HG02943 (cell line): ENCODE measurements at regions not wholly inside any gene's neighbourhood (a gene's known extent, or its start where the extent isn't known, plus 50 kb on each side); places are given as distances from the start of the nearest gene placed in this dataset.

ENCODE experiments used
- ATAC-seq: cut with Tn5 transposase; IDR thresholded peaks from one replicate; pipeline ENCODE4 v1.9.1; 2021; ENCODE audit warnings: mild to moderate bottlenecking, low read depth, moderate library complexity; ENCODE audit not compliant: unreplicated experiment

- no peak for ATAC-seq
Measured at GRCh38 chr9:115169003-115169402, 51.0 kb upstream of the TNC start.

DNA sequence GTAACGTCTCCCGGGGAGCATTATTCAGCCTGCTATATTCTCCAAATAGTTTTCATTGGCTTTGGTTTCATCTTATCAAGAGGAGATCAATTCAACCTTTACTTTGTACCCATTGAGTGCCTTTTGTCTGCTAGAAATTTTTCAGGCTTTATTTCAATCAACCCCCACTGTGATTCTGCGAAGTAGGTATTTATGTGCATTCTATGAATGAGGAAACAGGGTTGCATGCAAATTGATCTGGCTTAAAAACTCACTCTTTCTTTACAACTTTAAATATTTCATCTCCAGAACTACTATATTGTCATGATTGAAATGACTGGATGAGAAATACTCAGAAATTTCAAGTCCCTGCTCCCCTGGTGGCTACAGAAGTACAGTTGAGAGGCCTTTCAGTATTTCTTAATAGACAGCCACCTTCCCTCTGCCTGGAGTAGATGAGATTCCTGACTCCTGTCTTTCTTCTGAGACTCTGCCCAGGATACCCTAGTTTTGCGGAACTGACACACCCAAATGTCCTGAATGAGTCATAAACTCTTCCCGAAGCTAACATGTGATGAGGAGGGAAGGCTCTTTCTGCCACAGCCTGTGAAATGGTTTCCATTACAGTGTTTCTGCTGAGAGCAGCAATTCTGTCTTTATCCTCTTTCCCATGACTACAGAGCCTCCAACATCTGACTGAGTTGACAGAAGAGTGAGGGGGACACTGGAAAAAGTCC lies 52.6 kb upstream of the TNC start:
- ATAC-seq, result no peak

DNA sequence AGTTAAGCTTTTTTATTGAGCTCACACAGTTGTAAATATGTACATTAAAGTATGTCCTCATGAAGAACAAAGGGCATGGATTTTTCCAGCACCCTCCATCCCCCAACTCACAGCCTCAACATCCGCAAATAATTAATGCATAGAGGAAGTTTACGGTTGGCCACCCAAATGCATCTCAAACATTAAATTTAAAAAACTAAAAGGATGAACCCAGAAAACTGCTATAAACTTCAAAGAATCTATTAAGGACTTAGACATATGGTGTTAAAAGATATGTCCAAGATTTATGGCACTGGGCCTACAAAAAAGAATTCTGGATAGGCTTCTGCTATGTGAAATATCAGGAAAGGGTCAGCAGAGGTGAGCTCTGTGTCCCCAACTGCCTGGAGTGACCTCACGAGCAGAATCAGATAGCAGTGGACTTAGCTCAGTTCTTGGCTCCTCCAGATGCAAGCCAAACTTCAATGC lies 54.0 kb upstream of the TNC start:
- no peak for ATAC-seq

GRCh38 chr9:115182264-115182663 lies 64.3 kb upstream of the TNC start:
- no peak for ATAC-seq

GRCh38 chr9:115183436-115183835 lies 65.5 kb upstream of the TNC start:
- no peak for ATAC-seq

DNA sequence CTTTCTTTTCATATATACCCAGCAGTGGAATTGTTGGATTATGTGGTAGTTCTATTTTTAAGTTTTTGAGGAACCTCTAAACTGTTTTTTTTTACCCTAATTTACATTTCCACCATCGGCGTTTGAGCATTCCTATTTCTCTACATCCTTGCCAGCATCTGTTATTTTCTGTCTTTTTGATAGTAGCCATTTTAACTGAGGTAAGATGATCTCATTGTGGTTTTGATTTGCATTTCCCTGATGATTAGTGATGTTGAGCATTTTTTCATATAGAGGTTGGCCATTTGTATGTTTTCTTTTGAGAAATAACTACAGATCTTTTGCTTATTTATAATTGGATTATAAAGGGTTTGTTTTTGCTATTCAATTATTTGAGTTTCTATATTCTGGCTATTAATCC lies 71.7 kb upstream of the TNC start:
- ATAC-seq, result no peak

GRCh38 chr9:115191667-115192066 lies 73.7 kb upstream of the TNC start:
- ATAC-seq, result no peak

GRCh38 chr9:115192280-115192679 lies 74.3 kb upstream of the TNC start:
- ATAC-seq, result no peak

GRCh38 chr9:115192835-115193525 lies 75.0 kb upstream of the TNC start:
- ATAC-seq, result no peak

DNA sequence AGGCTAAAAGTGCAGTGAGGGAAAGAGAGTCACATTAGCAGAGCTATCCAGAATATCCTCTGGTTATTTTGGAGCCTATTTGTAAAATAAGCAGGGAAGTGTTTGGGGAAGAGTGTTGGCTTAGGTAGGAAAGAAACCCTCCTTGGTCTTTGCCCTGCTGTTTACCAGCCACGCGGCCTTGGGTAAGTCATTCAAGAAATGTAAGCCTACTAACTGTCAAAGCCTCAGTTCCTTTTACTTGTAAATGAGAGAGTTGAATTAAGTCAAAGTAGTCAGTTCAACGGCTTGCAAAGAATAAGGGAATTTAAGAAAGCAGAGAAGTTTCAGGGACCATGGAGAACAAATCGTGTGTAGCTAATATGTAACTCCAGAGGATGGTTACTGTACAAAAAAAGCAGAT lies 75.8 kb upstream of the TNC start:
- ATAC-seq, result no peak

- ATAC-seq, result no peak
Measured at GRCh38 chr9:115194216-115194615, 76.3 kb upstream of the TNC start.

DNA sequence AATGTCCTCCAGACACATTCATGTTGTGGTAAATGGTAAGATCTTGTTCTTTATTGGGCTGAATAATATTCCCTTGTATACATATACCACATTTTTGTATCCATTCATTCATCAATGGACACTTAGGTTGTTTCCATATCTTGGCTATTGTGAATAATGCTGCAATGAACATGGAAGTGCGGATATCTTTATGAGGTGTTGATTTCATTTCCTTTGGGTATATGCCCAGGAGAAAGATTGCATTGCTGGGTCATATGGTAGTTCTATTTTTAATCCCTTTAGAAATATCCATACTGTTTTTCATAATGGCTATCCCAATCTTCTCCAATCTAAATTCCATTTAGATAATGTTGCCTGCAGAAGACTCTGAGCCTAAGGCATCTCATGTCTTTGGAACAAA lies 78.0 kb upstream of the TNC start:
- no peak for ATAC-seq

DNA sequence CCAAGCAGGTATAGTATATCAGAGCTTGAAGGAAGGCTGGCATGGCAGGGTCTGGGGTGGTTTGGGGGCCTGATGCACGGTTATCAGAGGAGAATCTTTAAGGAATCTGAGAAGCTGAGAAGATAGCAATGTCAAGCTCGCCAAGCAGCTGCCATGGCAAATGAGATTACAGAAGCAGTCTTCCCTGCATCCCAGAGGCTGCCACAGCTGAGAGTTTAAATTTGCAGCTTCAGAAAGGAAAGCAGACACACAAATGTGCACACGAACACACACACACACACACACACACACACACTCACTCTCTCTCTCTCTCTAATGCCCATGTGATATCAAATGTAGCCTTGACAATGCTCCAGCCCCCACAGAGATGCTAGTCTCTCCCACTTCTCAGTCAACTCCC lies 79.0 kb upstream of the TNC start:
- no peak for ATAC-seq

DNA sequence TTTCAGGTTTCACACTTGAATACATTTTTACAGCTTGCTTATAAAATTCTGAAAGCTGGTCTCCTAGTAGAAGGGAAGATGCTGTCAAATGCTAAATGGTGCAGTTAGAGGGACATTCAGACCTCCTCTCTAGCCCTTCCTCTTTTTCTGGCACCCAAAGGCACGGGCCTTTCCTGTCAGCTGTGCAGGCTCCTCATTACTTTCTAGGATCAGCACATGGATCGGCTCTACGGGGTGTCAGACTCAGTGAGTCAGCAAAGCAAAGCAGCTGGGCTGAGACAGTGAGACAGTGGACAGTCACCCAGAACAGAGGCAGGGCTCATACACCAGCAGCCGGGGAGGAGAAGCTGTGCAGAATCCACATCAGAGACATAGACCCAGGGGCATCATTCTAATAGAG lies 80.0 kb upstream of the TNC start:
- no peak for ATAC-seq

GRCh38 chr9:115200711-115201505 lies 83.0 kb upstream of the TNC start:
- no peak for ATAC-seq

DNA sequence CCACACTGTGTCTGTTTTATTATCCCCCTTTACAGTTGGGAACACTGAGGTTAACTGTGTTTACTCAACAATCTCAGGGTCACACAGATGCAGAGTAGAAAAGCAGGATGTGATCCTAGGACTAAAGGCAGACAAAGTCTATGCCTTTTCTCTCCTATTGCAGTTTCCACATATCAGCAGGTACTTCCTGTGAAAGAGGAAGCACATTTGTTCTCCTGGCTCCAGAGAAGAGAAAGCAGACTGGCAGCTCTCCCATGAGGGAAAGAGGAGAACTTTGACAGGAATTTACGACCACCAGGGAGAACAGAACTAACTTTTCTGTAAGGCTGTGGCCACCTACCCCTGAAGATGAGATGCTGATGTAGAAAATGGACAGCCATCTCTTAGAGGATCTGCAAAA lies 84.2 kb upstream of the TNC start:
- ATAC-seq, result no peak

- no peak for ATAC-seq
Measured at GRCh38 chr9:115202960-115203751, 85.2 kb upstream of the TNC start.

GRCh38 chr9:115204904-115205453 lies 87.0 kb upstream of the TNC start:
- no peak for ATAC-seq

DNA sequence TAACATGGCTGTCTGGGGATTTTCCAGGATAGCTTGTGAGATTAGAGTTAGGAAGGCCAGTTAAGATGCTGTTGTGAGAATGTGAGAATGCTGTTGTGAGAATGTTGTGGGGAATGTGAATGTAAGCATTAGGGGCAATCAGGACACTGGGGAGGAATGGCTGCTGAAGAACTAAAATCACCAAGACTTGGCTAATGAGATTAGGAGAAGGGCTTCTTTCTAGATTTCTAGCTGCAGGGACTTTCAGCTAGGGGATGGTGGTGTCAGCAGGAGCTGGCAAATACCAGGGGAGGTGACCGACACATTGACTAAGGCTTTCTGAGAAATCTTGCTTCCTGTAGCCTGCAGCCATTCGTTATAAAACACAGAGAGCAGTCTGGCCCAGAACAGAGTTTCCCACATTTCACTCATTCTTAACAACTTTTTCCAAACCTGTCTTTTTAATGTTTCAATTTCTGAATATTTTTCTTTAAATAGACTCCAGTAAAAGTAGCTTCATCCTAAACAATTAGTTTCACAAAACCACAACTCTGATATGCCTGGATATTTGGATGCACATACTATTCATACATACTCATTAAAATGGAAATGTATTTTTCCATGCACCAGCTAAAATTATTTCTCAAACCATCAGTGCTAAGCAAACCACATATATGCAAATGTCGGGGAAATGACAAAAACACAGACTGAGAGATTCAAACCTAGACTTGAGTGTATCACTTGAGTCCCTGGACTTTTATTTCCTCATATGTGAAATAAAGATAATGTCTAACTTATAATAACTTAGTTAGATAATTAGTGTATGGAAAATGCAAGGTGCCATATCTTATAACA lies 89.3 kb upstream of the TNC start:
- ATAC-seq, result peak; percentile 41
